IPS-15b (cell line): ENCODE measurements at regions not wholly inside any gene's neighbourhood (a gene's known extent, or its start where the extent isn't known, plus 50 kb on each side); places are given as distances from the start of the nearest gene placed in this dataset.

Experiments used
- H3K27me3 ChIP-seq: one replicate; pipeline ENCODE4 v1.6.1; 2013; ENCODE audit warnings: low read length; ENCODE audit not compliant: control insufficient read depth, insufficient read depth
- H3K36me3 ChIP-seq: one replicate; pipeline ENCODE4 v1.6.1; 2013; ENCODE audit warnings: low read length; ENCODE audit not compliant: control insufficient read depth, insufficient read depth
- H3K4me1 ChIP-seq: one replicate; pipeline ENCODE4 v1.6.1; 2013; ENCODE audit warnings: mild to moderate bottlenecking, low read length; ENCODE audit not compliant: control insufficient read depth, insufficient read depth
- H3K4me3 ChIP-seq: one replicate; pipeline ENCODE4 v1.5.1; 2013; ENCODE audit warnings: low read depth, low read length
- H3K9ac ChIP-seq: one replicate; pipeline ENCODE4 v1.6.1; 2013; ENCODE audit warnings: low read depth, mild to moderate bottlenecking, low read length
- H3K9me3 ChIP-seq: one replicate; pipeline ENCODE4 v1.6.1; 2013; ENCODE audit warnings: mild to moderate bottlenecking, low read length; ENCODE audit not compliant: control insufficient read depth, insufficient read depth

GRCh38 chr5:2622866-2623265 is 128.6 kb downstream of the IRX2 start:
- H3K9me3 ChIP-seq = no peaks in the 10 kb centered on the region
- no peaks in the 10 kb centered on the region for H3K4me1 ChIP-seq
- no peaks in the 10 kb centered on the region for H3K27me3 ChIP-seq
- no peaks in the 10 kb centered on the region for H3K36me3 ChIP-seq
- no peak overlapping the region for H3K9ac ChIP-seq
- no peak overlapping the region for H3K4me3 ChIP-seq

DNA sequence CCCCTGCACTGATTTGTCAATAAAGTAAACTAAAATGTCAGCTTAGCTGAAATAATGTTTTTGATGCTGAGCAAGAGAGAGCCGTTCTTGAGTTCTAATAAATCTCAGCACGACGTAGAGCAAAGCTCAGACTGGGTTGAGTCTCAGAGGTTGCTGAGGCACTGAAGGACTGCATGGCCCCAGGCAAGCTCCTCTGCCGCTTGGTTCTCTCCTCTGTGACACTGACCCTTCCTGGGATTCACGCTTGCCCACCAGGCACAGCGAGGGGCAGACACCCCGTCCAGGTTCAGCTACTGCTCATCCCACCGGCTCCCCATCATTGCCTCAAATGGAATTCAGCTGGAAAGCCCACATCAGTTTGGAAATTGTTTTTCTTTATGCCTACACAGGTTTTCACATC is 129.8 kb downstream of the IRX2 start:
- no peaks in the 10 kb centered on the region for H3K4me1 ChIP-seq
- H3K36me3 ChIP-seq = no peaks in the 10 kb centered on the region
- no peaks in the 10 kb centered on the region for H3K27me3 ChIP-seq
- H3K4me3 ChIP-seq = no peak overlapping the region
- H3K9ac ChIP-seq = no peak overlapping the region
- no peaks in the 10 kb centered on the region for H3K9me3 ChIP-seq

DNA sequence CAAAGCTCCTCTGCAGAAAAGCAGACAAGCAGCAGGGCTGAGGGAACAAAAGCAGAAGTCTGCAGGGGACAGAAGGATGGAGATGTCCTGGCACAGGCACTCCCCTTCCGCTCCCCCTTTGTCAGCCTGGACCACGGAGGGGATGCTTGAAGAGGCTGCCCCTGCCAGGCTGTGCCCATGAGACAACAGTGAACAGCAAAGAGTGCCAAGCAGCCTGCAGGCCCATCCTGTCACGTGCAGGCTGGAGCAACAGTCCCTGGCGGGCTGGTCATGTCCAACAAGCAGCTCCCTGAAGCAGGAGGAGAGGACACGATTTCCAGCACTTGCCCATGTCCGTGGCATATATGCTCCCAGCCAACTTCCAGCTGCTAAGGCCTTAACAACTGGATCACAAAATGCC is 132.3 kb downstream of the IRX2 start:
- no peaks in the 10 kb centered on the region for H3K9me3 ChIP-seq
- H3K27me3 ChIP-seq = no peaks in the 10 kb centered on the region
- no peaks in the 10 kb centered on the region for H3K4me1 ChIP-seq
- no peaks in the 10 kb centered on the region for H3K36me3 ChIP-seq
- no peak overlapping the region for H3K9ac ChIP-seq
- H3K4me3 ChIP-seq = no peak overlapping the region

DNA sequence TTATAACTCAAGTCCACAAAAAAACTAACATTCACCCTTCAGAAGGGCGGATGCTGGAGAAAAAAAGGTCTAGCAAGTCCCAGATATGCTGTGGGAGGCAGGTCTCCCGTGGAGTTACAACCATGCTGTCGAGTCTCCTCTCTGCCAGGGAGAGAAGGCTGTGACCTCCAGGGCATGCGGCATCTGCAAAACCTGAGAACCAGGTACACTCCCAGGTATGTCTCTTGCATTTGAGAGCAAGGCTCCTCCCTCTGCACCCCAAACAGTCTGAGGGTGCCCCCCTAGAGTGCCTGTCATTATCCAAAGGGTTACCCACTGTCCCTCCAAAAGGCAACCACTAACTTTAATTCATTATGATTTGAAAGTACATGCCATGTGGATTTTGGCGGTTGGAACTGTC is 134.0 kb downstream of the IRX2 start:
- Histone ChIP-seq H3K27me3 (no peaks in the 10 kb centered on the region), H3K9ac (no peak overlapping the region), H3K4me1 (no peaks in the 10 kb centered on the region), H3K36me3 (no peaks in the 10 kb centered on the region), H3K4me3 (no peak overlapping the region), H3K9me3 (no peaks in the 10 kb centered on the region)

GRCh38 chr5:2615917-2616316 is 135.6 kb downstream of the IRX2 start:
- no peak overlapping the region for H3K9ac ChIP-seq
- H3K4me3 ChIP-seq = no peak overlapping the region
- no peaks in the 10 kb centered on the region for H3K27me3 ChIP-seq
- no peaks in the 10 kb centered on the region for H3K9me3 ChIP-seq
- no peaks in the 10 kb centered on the region for H3K36me3 ChIP-seq
- no peaks in the 10 kb centered on the region for H3K4me1 ChIP-seq

DNA sequence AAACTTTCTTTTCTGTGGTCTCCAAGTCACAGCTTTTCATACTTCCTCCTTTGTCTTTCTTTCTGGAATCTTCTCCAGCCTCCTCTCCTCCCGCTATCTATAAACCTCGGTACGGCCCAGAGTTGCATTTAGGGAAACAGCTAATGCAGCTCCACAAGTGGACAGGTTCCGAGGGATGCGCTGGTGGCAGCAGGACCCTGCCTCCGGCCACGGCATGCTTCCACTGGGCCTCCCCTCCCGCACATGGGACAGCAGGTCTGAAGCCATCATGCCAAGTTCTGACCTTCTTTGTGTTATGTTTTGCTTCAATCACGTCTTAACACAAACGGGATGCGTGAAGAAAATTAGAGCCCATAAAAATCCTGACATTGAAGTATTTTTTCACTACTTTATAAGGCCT is 136.9 kb downstream of the IRX2 start:
- H3K9ac ChIP-seq = no peak overlapping the region

GRCh38 chr5:2611659-2612058 is 139.8 kb downstream of the IRX2 start:
- no peaks in the 10 kb centered on the region for H3K4me1 ChIP-seq
- no peaks in the 10 kb centered on the region for H3K27me3 ChIP-seq
- H3K9ac ChIP-seq = no peak overlapping the region

More for the DNA sequence above, 136.9 kb downstream of the IRX2 start:
- Histone ChIP-seq H3K9me3 (no peaks in the 10 kb centered on the region), H3K4me3 (no peak overlapping the region), H3K4me1 (no peaks in the 10 kb centered on the region), H3K36me3 (no peaks in the 10 kb centered on the region), H3K27me3 (no peaks in the 10 kb centered on the region)

DNA sequence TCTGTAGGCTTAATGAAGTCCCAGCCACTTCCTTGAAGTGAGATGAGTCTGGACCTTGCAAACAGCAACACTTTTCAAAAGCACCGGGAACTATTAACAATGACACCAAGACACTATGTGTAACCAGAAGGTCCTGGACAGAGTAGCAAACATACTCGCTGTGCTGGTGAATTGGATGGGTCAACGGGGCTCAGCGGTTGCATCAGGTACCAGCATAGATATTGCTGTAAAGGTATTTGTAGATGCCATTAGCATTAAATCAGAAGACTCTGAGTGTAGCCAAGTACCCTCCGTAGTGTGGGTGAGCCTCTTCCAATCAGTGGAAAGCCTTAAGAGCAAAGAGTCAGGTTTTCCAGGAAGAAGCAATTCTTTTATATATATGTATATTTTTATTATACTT is 140.5 kb downstream of the IRX2 start:
- Histone ChIP-seq H3K4me3 (no peak overlapping the region), H3K9ac (no peak overlapping the region), H3K4me1 (no peaks in the 10 kb centered on the region), H3K27me3 (no peaks in the 10 kb centered on the region), H3K9me3 (no peaks in the 10 kb centered on the region), H3K36me3 (no peaks in the 10 kb centered on the region)

More at GRCh38 chr5:2611659-2612058, 139.8 kb downstream of the IRX2 start:
- Histone ChIP-seq H3K9me3 (no peaks in the 10 kb centered on the region), H3K4me3 (no peak overlapping the region), H3K36me3 (no peaks in the 10 kb centered on the region)

GRCh38 chr5:2608391-2608790 is 143.1 kb downstream of the IRX2 start:
- Histone ChIP-seq H3K9me3 (no peaks in the 10 kb centered on the region), H3K9ac (no peak overlapping the region), H3K36me3 (no peaks in the 10 kb centered on the region), H3K4me1 (no peaks in the 10 kb centered on the region), H3K4me3 (no peak overlapping the region), H3K27me3 (no peaks in the 10 kb centered on the region)

GRCh38 chr5:2607598-2607997 is 143.9 kb downstream of the IRX2 start:
- Histone ChIP-seq H3K36me3 (no peaks in the 10 kb centered on the region), H3K9ac (no peak overlapping the region), H3K27me3 (no peaks in the 10 kb centered on the region), H3K4me3 (no peak overlapping the region), H3K9me3 (no peaks in the 10 kb centered on the region), H3K4me1 (no peaks in the 10 kb centered on the region)

DNA sequence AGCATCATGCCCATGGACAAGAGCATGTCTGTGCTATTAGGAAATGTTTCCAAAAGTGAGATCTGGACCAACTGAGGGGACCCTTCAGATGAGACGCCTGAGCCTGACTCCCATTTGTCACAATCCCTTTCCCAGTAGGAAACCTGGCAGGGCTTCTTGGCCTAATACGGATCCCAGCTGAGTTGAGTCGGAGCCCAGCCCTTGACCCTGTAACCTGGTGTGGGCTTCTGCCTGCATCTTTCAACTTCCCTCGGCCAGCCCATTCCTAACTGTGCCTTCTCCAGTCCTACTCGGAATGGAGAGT is 148.3 kb downstream of the IRX2 start:
- Histone ChIP-seq H3K36me3 (no peaks in the 10 kb centered on the region), H3K9me3 (no peaks in the 10 kb centered on the region), H3K27me3 (no peaks in the 10 kb centered on the region), H3K4me1 (no peaks in the 10 kb centered on the region), H3K4me3 (no peak overlapping the region), H3K9ac (no peak overlapping the region)

DNA sequence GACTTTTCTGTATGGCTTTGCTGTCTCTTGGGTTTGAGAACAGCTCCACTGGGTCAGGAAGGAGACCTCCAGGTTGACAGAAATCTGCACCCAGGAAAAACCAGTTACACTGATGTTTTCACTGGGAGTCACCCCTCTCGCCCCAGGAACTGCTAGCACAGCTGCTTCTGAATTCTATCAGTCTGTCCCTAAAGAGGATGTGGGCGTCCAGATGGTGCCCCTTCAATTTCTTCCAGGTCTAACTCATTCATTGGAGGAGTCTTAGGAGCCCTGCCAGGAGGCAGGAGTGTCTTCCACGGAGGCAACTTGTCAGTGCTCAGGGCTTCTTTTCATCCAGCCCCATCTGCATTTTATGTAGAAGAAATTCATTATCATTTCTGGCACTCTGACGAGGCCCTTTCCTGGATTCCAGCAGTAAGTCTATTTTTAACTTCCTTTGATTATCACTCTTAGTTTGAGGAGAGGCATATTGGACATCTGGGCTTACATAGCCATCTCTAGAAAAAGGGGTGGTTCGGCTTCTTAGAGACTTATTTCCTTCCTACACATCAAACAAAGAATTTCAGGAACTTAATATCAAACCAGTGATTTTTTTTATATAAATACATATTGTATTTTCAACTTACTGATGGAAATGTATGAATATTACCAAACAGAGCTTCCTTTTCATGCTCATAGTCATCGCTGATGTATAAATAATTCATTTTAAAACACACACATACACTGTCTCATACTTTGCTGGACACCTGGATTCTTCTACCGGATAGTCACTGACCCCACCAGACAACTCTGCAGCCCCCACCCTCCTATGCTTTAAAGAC is 148.8 kb downstream of the IRX2 start:
- Histone ChIP-seq H3K9me3 (no peaks in the 10 kb centered on the region), H3K9ac (no peak overlapping the region), H3K27me3 (no peaks in the 10 kb centered on the region), H3K36me3 (no peaks in the 10 kb centered on the region), H3K4me3 (no peak overlapping the region), H3K4me1 (no peaks in the 10 kb centered on the region)
